Astrocyte (in vitro differentiated cells and primary cell): ENCODE measurements at regions not wholly inside any gene's neighbourhood (a gene's known extent, or its start where the extent isn't known, plus 50 kb on each side); places are given as distances from the start of the nearest gene placed in this dataset.

ENCODE experiments used
- DNase-seq: peaks from one replicate; pipeline ENCODE4 v3.0.0-alpha.2; 2010; ENCODE audit warnings: low read depth
- FAIRE-seq: peaks from 2 replicates; lab custom pipeline; 2011; peaks lifted over from hg19 to GRCh38; lab: Jason Lieb, UNC
- H2AFZ ChIP-seq: 2 replicates; pipeline ENCODE4 v1.6.0; 2012; ENCODE audit warnings: low read depth, low read length, inconsistent platforms
- H3K27ac ChIP-seq: 2 replicates; pipeline ENCODE4 v1.5.1; 2011; ENCODE audit warnings: low read depth, low read length, inconsistent platforms
- H3K27me3 ChIP-seq: 2 replicates; pipeline ENCODE4 v1.6.0; 2011; ENCODE audit warnings: low read length, inconsistent platforms; ENCODE audit not compliant: insufficient read depth
- H3K36me3 ChIP-seq: 2 replicates; pipeline ENCODE4 v1.5.1; 2011; ENCODE audit warnings: low read length, inconsistent platforms; ENCODE audit not compliant: insufficient read depth
- H3K4me1 ChIP-seq: 2 replicates; pipeline ENCODE4 v1.5.1; 2011; ENCODE audit warnings: low read length, inconsistent platforms; ENCODE audit not compliant: insufficient read depth
- H3K4me2 ChIP-seq: 2 replicates; pipeline ENCODE4 v1.6.0; 2012; ENCODE audit warnings: low read length, inconsistent platforms
- H3K4me3 ChIP-seq: 2 replicates; pipeline ENCODE4 v1.5.1; 2011; ENCODE audit warnings: low read depth, mild to moderate bottlenecking, low read length, inconsistent platforms; ENCODE audit not compliant: insufficient read depth
- H3K79me2 ChIP-seq: 2 replicates; pipeline ENCODE4 v1.6.0; 2012; ENCODE audit warnings: mild to moderate bottlenecking, low read length, inconsistent platforms; ENCODE audit not compliant: insufficient read depth
- H3K9ac ChIP-seq: 2 replicates; pipeline ENCODE4 v1.6.0; 2012; ENCODE audit warnings: mild to moderate bottlenecking, low read length, inconsistent platforms
- H3K9me3 ChIP-seq: 2 replicates; pipeline ENCODE4 v1.5.1; 2012; ENCODE audit warnings: low read depth, mild to moderate bottlenecking, low read length, inconsistent platforms; ENCODE audit not compliant: insufficient read depth
- H4K20me1 ChIP-seq: 2 replicates; pipeline ENCODE4 v1.6.0; 2012; ENCODE audit warnings: low read length, inconsistent platforms; ENCODE audit not compliant: insufficient read depth
- H3K27ac Mint-ChIP-seq: one replicate; pipeline ENCODE4 v1.8.0; 2021; ENCODE audit warnings: mild to moderate bottlenecking, mixed read lengths; ENCODE audit not compliant: unreplicated experiment
- H3K27me3 Mint-ChIP-seq: one replicate; pipeline ENCODE4 v1.8.0; 2021; ENCODE audit warnings: low read depth, mixed read lengths; ENCODE audit not compliant: unreplicated experiment
- H3K36me3 Mint-ChIP-seq: one replicate; pipeline ENCODE4 v1.8.0; 2021; ENCODE audit warnings: low read depth, mixed read lengths; ENCODE audit not compliant: unreplicated experiment
- H3K4me1 Mint-ChIP-seq: one replicate; pipeline ENCODE4 v1.8.0; 2021; ENCODE audit warnings: low read depth, mixed read lengths; ENCODE audit not compliant: unreplicated experiment
- H3K4me3 Mint-ChIP-seq: one replicate; pipeline ENCODE4 v1.8.0; 2021; ENCODE audit warnings: mild to moderate bottlenecking, moderate library complexity, mixed read lengths; ENCODE audit not compliant: unreplicated experiment
- H3K9me3 Mint-ChIP-seq: one replicate; pipeline ENCODE4 v1.8.0; 2021; ENCODE audit warnings: mild to moderate bottlenecking, mixed read lengths; ENCODE audit not compliant: unreplicated experiment
- CTCF ChIP-seq: IDR thresholded peaks from 2 replicates; pipeline ENCODE4 v1.5.1; 2011; ENCODE audit warnings: low read depth, mild to moderate bottlenecking, inconsistent platforms, low read length, moderate library complexity; ENCODE audit not compliant: insufficient read depth
- EZH2 ChIP-seq: IDR thresholded peaks from 2 replicates; pipeline ENCODE4 v1.6.1; 2012; ENCODE audit warnings: mild to moderate bottlenecking, low read length, inconsistent platforms; ENCODE audit not compliant: insufficient read depth

- no peak for FAIRE-seq
- H3K4me3 Mint-ChIP-seq = no peak overlapping the region
- H3K36me3 ChIP-seq = no peaks in the 10 kb centered on the region
These were observed 128.2 kb upstream of the HAAO start for GRCh38 chr2:42920446-42921146.

GRCh38 chr2:42918671-42919318 is 126.4 kb upstream of the HAAO start:
- peaks cover 6% of the 10 kb centered on the region for H3K9me3 Mint-ChIP-seq
- Histone ChIP-seq H3K27ac (no peak overlapping the region), H3K4me3 (no peak overlapping the region), H3K4me2 (no peak overlapping the region), H3K36me3 (no peaks in the 10 kb centered on the region), H3K9me3 (no peaks in the 10 kb centered on the region), H4K20me1 (no peaks in the 10 kb centered on the region), H3K4me1 (peaks cover 23% of the 10 kb centered on the region), H3K79me2 (no peaks in the 10 kb centered on the region), H2AFZ (no peak overlapping the region), H3K27me3 (no peaks in the 10 kb centered on the region), H3K9ac (no peak overlapping the region)
- no peak overlapping the region for H3K27ac Mint-ChIP-seq
- FAIRE-seq (no peak), DNase-seq (no peak)
- no peak for TF ChIP-seq CTCF
- no peak for TF ChIP-seq EZH2
- no peak overlapping the region for H3K4me3 Mint-ChIP-seq
- H3K27me3 Mint-ChIP-seq = peaks cover 13% of the 10 kb centered on the region
- H3K36me3 Mint-ChIP-seq = peaks cover 4% of the 10 kb centered on the region
- peaks cover 21% of the 10 kb centered on the region for H3K4me1 Mint-ChIP-seq

More at GRCh38 chr2:42920446-42921146, 128.2 kb upstream of the HAAO start:
- Mint-ChIP-seq H3K36me3 (peaks cover 4% of the 10 kb centered on the region), H3K4me1 (peaks cover 39% of the 10 kb centered on the region), H3K27me3 (peaks cover 8% of the 10 kb centered on the region), H3K27ac (no peak overlapping the region), H3K9me3 (peaks cover 3% of the 10 kb centered on the region)
- no peaks in the 10 kb centered on the region for H3K79me2 ChIP-seq
- H3K27me3 ChIP-seq = no peaks in the 10 kb centered on the region
- peaks cover 39% of the 10 kb centered on the region for H3K4me1 ChIP-seq
- H3K27ac ChIP-seq = no peak overlapping the region
- no peak overlapping the region for H3K9ac ChIP-seq
- TF ChIP-seq EZH2 (no peak), CTCF (no peak)
- no peak overlapping the region for H2AFZ ChIP-seq
- no peaks in the 10 kb centered on the region for H4K20me1 ChIP-seq
- DNase-seq = no peak
- H3K4me3 ChIP-seq = no peak overlapping the region
- H3K9me3 ChIP-seq = no peaks in the 10 kb centered on the region
- no peak overlapping the region for H3K4me2 ChIP-seq

- peaks cover 14% of the 10 kb centered on the region for H3K4me1 Mint-ChIP-seq
- H3K4me3 ChIP-seq = no peak overlapping the region
- peak overlapping the region; percentile 74 for H3K4me2 ChIP-seq
These were observed 125.7 kb upstream of the HAAO start for GRCh38 chr2:42918041-42918440.

More at GRCh38 chr2:42918041-42918440, 125.7 kb upstream of the HAAO start:
- no peaks in the 10 kb centered on the region for H3K9me3 ChIP-seq
- no peak for TF ChIP-seq EZH2
- TF ChIP-seq CTCF = no peak
- Mint-ChIP-seq H3K4me3 (no peak overlapping the region), H3K27me3 (peaks cover 13% of the 10 kb centered on the region), H3K27ac (no peak overlapping the region), H3K9me3 (peaks cover 6% of the 10 kb centered on the region), H3K36me3 (peaks cover 4% of the 10 kb centered on the region)
- DNase-seq (no peak), FAIRE-seq (no peak)
- H3K36me3 ChIP-seq = no peaks in the 10 kb centered on the region
- no peak overlapping the region for H3K9ac ChIP-seq
- no peak overlapping the region for H2AFZ ChIP-seq
- peaks cover 18% of the 10 kb centered on the region for H3K4me1 ChIP-seq
- no peak overlapping the region for H3K27ac ChIP-seq
- H3K27me3 ChIP-seq = no peaks in the 10 kb centered on the region
- H3K79me2 ChIP-seq = no peaks in the 10 kb centered on the region
- no peaks in the 10 kb centered on the region for H4K20me1 ChIP-seq
